NT2/D1 (cell line): ENCODE measurements at regions not wholly inside any gene's neighbourhood (a gene's known extent, or its start where the extent isn't known, plus 50 kb on each side); places are given as distances from the start of the nearest gene placed in this dataset.
A peak's percentile ranks its signal among the peaks of the same experiment; 100 is the strongest.

ENCODE experiments used
- DNase-seq: peaks from one replicate; pipeline ENCODE4 v3.0.0-alpha.2; 2011; ENCODE audit warnings: low read depth, low spot score
- H3K27me3 ChIP-seq: 2 replicates; pipeline ENCODE4 v1.6.0; 2011; ENCODE audit warnings: mild to moderate bottlenecking; ENCODE audit not compliant: insufficient read length, insufficient read depth
- H3K36me3 ChIP-seq: 2 replicates; pipeline ENCODE4 v1.6.1; 2011; ENCODE audit warnings: mild to moderate bottlenecking, low read length, mixed read lengths; ENCODE audit not compliant: insufficient read depth, insufficient read length
- H3K4me1 ChIP-seq: 2 replicates; pipeline ENCODE4 v1.5.1; 2011; ENCODE audit not compliant: insufficient read depth, insufficient read length
- H3K4me3 ChIP-seq: 2 replicates; pipeline ENCODE4 v1.5.1; 2011; ENCODE audit warnings: low read depth; ENCODE audit not compliant: insufficient read length
- H3K9ac ChIP-seq: 2 replicates; pipeline ENCODE4 v1.6.0; 2011; ENCODE audit warnings: low read depth; ENCODE audit not compliant: insufficient read length
- H3K9me3 ChIP-seq: 2 replicates; pipeline ENCODE4 v1.5.1; 2011; ENCODE audit warnings: mild to moderate bottlenecking, low read length; ENCODE audit not compliant: insufficient read depth
- SUZ12 ChIP-seq: IDR thresholded peaks from 2 replicates; pipeline ENCODE4 v1.6.1; 2011; ENCODE audit not compliant: insufficient read length, insufficient read depth; ENCODE audit errors: extremely low read depth
- YY1 ChIP-seq: IDR thresholded peaks from 2 replicates; pipeline ENCODE4 v1.6.1; 2011; ENCODE audit not compliant: insufficient read length, insufficient read depth
- ZNF274 ChIP-seq: IDR thresholded peaks from 2 replicates; pipeline ENCODE4 v1.6.1; 2011; ENCODE audit warnings: mild to moderate bottlenecking, low read depth, low read length

DNA sequence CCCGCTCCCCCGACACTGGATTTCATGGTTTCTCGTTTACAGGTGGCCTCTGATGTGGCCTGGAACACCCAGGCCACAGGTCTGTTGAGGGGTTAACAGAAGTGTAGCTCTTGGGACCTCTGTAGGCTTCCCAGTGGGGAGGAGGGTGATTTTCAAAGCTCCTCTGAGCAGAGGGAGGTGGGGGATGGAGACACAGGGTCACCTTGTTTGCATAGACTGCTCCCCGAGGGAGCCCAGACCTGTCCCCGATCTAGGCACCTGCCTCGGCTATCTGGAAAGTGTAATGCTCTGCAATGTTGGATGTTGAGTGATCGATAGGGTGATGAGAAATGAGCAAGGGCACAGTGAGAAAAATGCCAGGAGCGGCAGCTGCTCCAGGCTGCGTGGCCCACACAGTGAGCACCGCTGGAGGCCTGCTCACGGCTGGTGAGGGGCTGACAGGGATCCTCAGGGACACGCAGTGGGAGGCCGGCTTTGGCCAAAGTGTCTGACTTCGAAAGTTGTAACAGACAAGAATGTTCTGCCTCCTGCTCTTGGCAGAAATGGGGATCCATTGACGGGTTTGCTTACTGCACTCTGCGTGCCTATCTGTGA is 594.1 kb downstream of the BRD1 start:
- Histone ChIP-seq H3K27me3 (no peaks in the 10 kb centered on the region), H3K36me3 (no peaks in the 10 kb centered on the region), H3K9ac (no peak overlapping the region), H3K4me3 (no peak overlapping the region), H3K4me1 (peaks cover 5% of the 10 kb centered on the region), H3K9me3 (no peaks in the 10 kb centered on the region)
- DNase-seq: no peak
- no peak for TF ChIP-seq SUZ12
- no peak for TF ChIP-seq ZNF274
- no peak for TF ChIP-seq YY1

DNA sequence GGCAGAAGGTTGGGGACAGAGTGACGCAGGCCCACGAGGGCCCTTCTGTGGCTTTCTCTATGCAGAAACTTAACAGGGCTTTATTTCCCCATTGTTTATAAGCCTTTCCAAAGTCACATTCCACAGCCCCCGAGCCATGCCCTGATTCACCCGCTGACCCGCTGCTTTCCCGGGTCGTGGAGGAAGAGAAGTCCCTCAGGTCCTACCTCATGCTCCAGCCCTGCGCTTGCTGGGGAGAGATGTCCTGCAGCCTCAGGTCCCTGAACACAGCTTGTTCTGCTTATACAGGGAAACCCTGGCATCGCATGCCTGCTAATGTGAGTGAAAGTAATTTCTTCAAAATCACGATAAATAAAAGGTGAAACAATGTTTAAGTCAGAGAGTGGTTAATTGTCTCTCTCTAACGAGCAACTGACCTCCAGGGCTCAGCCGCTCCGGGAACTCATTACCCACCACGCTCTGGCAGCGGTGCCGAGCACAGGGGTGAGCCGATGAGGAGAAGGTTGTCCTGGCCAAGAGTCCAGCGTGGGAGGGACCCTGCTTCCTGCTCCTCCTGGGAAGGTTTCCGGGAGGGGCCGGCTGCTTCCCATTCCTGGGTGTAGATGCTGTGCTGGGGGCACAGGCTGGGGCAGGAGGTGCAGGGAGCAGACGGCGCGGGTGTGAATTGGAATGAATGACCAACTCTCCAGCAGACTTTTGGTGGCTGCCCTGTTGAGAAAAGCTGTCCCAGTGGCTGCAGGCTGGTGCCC is 595.2 kb downstream of the BRD1 start:
- no peak for DNase-seq
- Histone ChIP-seq H3K4me1 (peaks cover 5% of the 10 kb centered on the region), H3K9ac (no peak overlapping the region), H3K4me3 (no peak overlapping the region), H3K36me3 (no peaks in the 10 kb centered on the region), H3K27me3 (no peaks in the 10 kb centered on the region), H3K9me3 (no peaks in the 10 kb centered on the region)
- no peak for TF ChIP-seq ZNF274
- no peak for TF ChIP-seq SUZ12
- no peak for TF ChIP-seq YY1

DNA sequence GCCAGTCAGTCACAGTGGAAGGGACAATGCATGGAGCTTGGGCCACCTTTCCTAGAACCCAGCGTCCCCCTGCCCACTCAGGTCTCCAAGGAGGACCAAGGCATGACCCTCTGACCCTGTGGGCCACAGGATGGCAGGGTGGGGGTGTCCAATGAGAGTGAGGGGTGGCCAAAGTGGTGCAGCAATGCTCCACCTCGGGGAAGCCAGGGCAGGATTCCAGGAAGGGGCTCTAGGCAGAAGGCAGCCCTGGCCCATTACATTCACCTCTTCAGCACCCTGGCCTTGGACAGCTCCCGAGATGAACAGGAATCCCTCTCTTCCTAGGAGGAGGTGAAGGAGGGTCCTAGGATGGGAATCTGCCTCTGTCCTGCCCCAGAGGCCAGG is 597.5 kb downstream of the BRD1 start:
- TF ChIP-seq YY1 (no peak), SUZ12 (no peak), ZNF274 (no peak)
- peak; percentile 20 for DNase-seq
- Histone ChIP-seq H3K36me3 (no peaks in the 10 kb centered on the region), H3K27me3 (peaks cover 2% of the 10 kb centered on the region), H3K4me1 (no peaks in the 10 kb centered on the region), H3K9ac (no peak overlapping the region), H3K9me3 (no peaks in the 10 kb centered on the region), H3K4me3 (no peak overlapping the region)

DNA sequence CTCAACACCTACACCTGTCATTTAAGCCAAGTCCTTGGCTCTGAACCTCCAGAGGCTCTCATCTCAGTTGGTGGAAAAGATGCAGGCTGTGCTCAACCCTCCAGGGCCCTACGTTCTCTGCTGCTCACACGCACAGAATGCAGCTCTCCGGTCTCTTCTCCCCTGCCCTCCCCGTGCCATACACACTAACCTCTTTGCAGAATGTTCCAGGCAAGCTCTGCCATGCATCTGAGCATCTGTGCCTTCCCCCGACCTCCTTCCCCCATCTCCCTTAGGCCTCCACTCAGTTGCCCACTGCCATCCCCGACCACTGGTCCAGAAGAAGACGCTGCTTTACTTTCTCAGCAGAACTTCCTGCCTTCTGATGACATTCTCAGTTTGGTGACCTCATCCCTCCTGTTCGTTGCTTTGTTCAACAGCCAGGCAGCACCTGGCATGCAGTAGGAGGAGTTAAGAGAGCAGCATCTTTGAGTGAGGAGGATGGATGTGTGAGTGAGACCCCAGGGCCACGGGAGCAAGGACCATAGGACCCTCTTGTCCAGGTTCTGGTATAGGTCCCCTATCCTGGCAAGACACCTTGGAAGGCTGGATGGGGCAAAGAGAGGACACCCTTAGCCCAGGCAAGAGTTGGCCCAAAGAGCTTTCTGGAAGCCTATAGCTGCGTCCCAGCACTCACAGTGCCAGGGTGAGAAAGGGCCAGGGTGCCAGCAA is 598.0 kb downstream of the BRD1 start:
- no peak for TF ChIP-seq ZNF274
- TF ChIP-seq SUZ12: no peak
- peaks cover 2% of the 10 kb centered on the region for H3K27me3 ChIP-seq
- DNase-seq: no peak

DNA sequence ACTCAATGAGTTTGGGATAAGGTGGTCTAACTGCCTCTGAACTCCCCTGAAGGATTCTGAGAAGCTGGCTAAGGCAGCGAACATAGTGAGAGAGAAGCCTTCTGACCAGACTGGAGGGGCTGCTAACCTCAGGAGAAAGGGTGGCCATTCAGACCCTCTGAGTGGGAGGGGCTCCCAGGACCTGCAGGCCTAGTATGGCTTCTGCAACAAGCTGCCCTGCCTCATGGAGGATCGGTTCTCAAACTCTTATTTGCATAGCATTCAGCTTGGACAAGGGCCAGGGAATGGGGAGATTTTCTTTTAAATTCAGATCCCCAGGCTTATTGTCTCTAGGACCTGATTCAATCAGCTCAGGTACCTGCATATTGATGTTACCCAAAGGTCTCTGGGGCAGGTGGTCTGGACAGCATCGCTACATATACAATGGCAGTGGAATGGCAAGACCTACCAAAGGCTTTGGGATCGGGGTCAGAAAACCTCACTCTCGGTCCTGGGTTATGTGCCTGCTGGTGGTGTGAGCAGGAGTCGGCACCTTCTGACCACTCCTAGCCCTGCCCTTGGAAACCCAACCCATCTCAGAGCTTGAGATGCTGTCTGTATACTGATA is 599.1 kb downstream of the BRD1 start:
- peaks cover 2% of the 10 kb centered on the region for H3K27me3 ChIP-seq
- H3K4me1 ChIP-seq: no peaks in the 10 kb centered on the region
- no peaks in the 10 kb centered on the region for H3K36me3 ChIP-seq
- H3K9ac ChIP-seq: no peak overlapping the region
- TF ChIP-seq YY1 (no peak), ZNF274 (no peak), SUZ12 (no peak)
- no peak overlapping the region for H3K4me3 ChIP-seq
- H3K9me3 ChIP-seq: no peaks in the 10 kb centered on the region
- DNase-seq: no peak

More for the DNA sequence above, 598.0 kb downstream of the BRD1 start:
- H3K9me3 ChIP-seq: no peaks in the 10 kb centered on the region
- H3K9ac ChIP-seq: no peak overlapping the region
- H3K36me3 ChIP-seq: no peaks in the 10 kb centered on the region
- H3K4me1 ChIP-seq: no peaks in the 10 kb centered on the region
- H3K4me3 ChIP-seq: no peak overlapping the region

DNA sequence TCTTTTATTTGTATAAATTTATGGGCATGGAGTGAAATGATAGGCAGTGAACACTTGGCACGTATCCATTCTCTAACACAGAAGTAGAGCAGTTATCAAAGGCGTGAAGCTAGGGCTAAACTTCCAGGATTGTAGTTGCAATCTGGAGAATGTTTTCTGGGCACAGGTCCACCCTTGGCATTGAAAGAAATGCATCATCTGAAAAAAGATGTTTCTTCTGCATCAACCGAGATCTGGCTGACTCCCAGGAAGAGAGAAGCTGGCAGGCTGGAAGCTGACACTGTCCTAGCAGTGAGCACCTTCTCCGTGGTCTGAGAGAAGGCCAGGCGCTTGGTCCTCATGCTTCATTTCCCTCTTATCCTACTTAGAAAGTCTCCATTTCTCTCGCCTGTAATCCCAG is 600.0 kb downstream of the BRD1 start:
- no peaks in the 10 kb centered on the region for H3K9me3 ChIP-seq
- H3K9ac ChIP-seq: no peak overlapping the region
- no peaks in the 10 kb centered on the region for H3K36me3 ChIP-seq
- no peaks in the 10 kb centered on the region for H3K4me1 ChIP-seq
- TF ChIP-seq ZNF274 (no peak), SUZ12 (no peak), YY1 (no peak)
- no peak overlapping the region for H3K4me3 ChIP-seq
- DNase-seq: no peak
- H3K27me3 ChIP-seq: peaks cover 7% of the 10 kb centered on the region

DNA sequence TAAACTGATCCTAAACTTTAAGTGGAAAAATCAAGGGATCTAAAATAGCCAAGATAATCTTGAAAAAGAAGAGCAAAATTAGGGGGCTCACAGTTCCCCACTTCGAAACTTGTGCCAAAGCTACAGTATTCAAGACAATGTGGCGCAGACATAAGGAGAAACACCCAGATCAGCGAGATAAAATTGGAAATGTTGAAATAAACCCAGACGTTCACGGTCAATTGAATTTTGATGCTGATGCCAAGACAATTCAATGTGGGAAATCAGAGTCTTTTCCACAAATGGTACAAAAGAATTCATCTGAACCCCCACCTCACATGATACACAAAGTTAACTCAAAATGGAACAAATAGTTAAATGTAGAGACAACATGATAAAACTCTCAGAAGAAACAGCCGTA is 601.6 kb downstream of the BRD1 start:
- no peak overlapping the region for H3K9ac ChIP-seq
- H3K9me3 ChIP-seq: no peaks in the 10 kb centered on the region
- peaks cover 7% of the 10 kb centered on the region for H3K27me3 ChIP-seq
- H3K4me3 ChIP-seq: no peak overlapping the region
- H3K4me1 ChIP-seq: no peaks in the 10 kb centered on the region
- H3K36me3 ChIP-seq: no peaks in the 10 kb centered on the region
- DNase-seq: no peak
- TF ChIP-seq ZNF274 (no peak), SUZ12 (no peak), YY1 (no peak)
